ENCODE measurements at regions not wholly inside any gene's neighbourhood (a gene's known extent, or its start where the extent isn't known, plus 50 kb on each side); places are given as distances from the start of the nearest gene placed in this dataset.
A peak's percentile ranks its signal among the peaks of the same experiment; 100 is the strongest.

GRCh38 chr9:94165592-94166235 lies 81.5 kb downstream of the PTPDC1 start:
- peaks cover 0 to 23% of the 10 kb centered on the region in 2 donors for H3K4me1 ChIP-seq
- H3K27ac ChIP-seq = peak overlapping the region; percentile 100
- peak overlapping the region; percentile 78 to 99 (median 90) for H3K4me3 ChIP-seq
- intact Hi-C loops (cut with DNase I; ENCODE audit: low total_unique reads) = no loop called here
- peak; percentile 97 to 98 for DNase-seq (ENCODE audit: low spot score in 2 of 2)
- TF ChIP-seq CTCF (IDR thresholded peaks at IDR 0.05) = no peak
- TF ChIP-seq POLR2A (IDR thresholded peaks at IDR 0.05) = no peak
- peak in 2 of 3 donors; percentile 53 to 58 for TF ChIP-seq POLR2AphosphoS5 (IDR thresholded peaks at IDR 0.05)
- no peaks in the 10 kb centered on the region for H3K36me3 ChIP-seq
- H3K27me3 ChIP-seq = no peaks in the 10 kb centered on the region
- no peaks in the 10 kb centered on the region for H3K9me3 ChIP-seq

- Histone ChIP-seq H3K27ac (peak overlapping the region; percentile 100), H3K9me3 (no peaks in the 10 kb centered on the region), H3K36me3 (no peaks in the 10 kb centered on the region), H3K4me1 (peaks cover 0 to 23% of the 10 kb centered on the region in 2 donors), H3K27me3 (no peaks in the 10 kb centered on the region), H3K4me3 (peak overlapping the region; percentile 78 to 99 (median 90))
- peak; percentile 26 for TF ChIP-seq POLR2A (IDR thresholded peaks at IDR 0.05)
- TF ChIP-seq CTCF (IDR thresholded peaks at IDR 0.05) = peak in 1 of 3 donors; percentile 46
- peak; percentile 10 to 79 (median 71) for TF ChIP-seq POLR2AphosphoS5 (IDR thresholded peaks at IDR 0.05)
- intact Hi-C loops (cut with DNase I; ENCODE audit: low total_unique reads) = no loop called here
- peak; percentile 96 to 99 for DNase-seq (ENCODE audit: low spot score in 2 of 2)
Measured at GRCh38 chr9:94166236-94166975, 82.1 kb downstream of the PTPDC1 start.

GRCh38 chr9:94166976-94167346 lies 82.7 kb downstream of the PTPDC1 start:
- no peak for DNase-seq (ENCODE audit: low spot score in 2 of 2)
- peak overlapping the region; percentile 78 to 99 (median 90) for H3K4me3 ChIP-seq
- intact Hi-C loops (cut with DNase I; ENCODE audit: low total_unique reads) = no loop called here
- H3K4me1 ChIP-seq = peaks cover 0 to 23% of the 10 kb centered on the region in 2 donors
- no peaks in the 10 kb centered on the region for H3K27me3 ChIP-seq
- H3K27ac ChIP-seq = peak overlapping the region; percentile 100
- TF ChIP-seq POLR2AphosphoS5 (IDR thresholded peaks at IDR 0.05) (peak in 2 of 3 donors; percentile 63 to 69), CTCF (IDR thresholded peaks at IDR 0.05) (peak in 1 of 3 donors; percentile 20), POLR2A (IDR thresholded peaks at IDR 0.05) (no peak)
- no peaks in the 10 kb centered on the region for H3K9me3 ChIP-seq
- no peaks in the 10 kb centered on the region for H3K36me3 ChIP-seq

GRCh38 chr9:94167376-94167890 lies 83.2 kb downstream of the PTPDC1 start:
- Histone ChIP-seq H3K27me3 (no peaks in the 10 kb centered on the region), H3K27ac (peak overlapping the region; percentile 100), H3K36me3 (no peaks in the 10 kb centered on the region), H3K9me3 (no peaks in the 10 kb centered on the region), H3K4me3 (peak overlapping the region; percentile 78 to 99 (median 90)), H3K4me1 (peaks cover 0 to 23% of the 10 kb centered on the region in 2 donors)
- intact Hi-C loops (cut with DNase I; ENCODE audit: low total_unique reads) = no loop called here
- DNase-seq (ENCODE audit: low spot score in 2 of 2) = no peak
- TF ChIP-seq POLR2A (IDR thresholded peaks at IDR 0.05) = no peak
- no peak for TF ChIP-seq CTCF (IDR thresholded peaks at IDR 0.05)
- TF ChIP-seq POLR2AphosphoS5 (IDR thresholded peaks at IDR 0.05) = no peak

All from breast epithelium (tissue), 4 donors.